Endothelial cell of umbilical vein (primary cell): ENCODE measurements at regions not wholly inside any gene's neighbourhood (a gene's known extent, or its start where the extent isn't known, plus 50 kb on each side); places are given as distances from the start of the nearest gene placed in this dataset.

Experiments
- CTCF ChIP-seq, 2 donors: IDR thresholded peaks; 1 replicate in 1 of 2; 2 replicates in 1 of 2; pipeline ENCODE4 v1.5.1; 2011; ENCODE audit warnings: low read length in 2 of 2, mild to moderate bottlenecking in 2 of 2, moderate library complexity in 2 of 2, control low read depth in 1 of 2, inconsistent platforms in 1 of 2, low read depth in 1 of 2; ENCODE audit not compliant: insufficient read depth in 1 of 2; ENCODE audit errors: extremely low read depth in 1 of 2
- EZH2 ChIP-seq: IDR thresholded peaks from 2 replicates; pipeline ENCODE4 v1.6.1; 2012; ENCODE audit warnings: borderline replicate concordance, low read depth, mild to moderate bottlenecking, moderate library complexity, low read length, inconsistent platforms; ENCODE audit not compliant: severe bottlenecking
- GATA2 ChIP-seq: IDR thresholded peaks from 2 replicates; pipeline ENCODE4 v1.7.0; 2011; ENCODE audit warnings: low read depth, mild to moderate bottlenecking, moderate library complexity, mixed read lengths, low read length; ENCODE audit not compliant: insufficient read length, insufficient read depth
- MAX ChIP-seq: IDR thresholded peaks from 2 replicates; pipeline ENCODE4 v1.6.1; 2011; ENCODE audit not compliant: insufficient read depth, insufficient read length
- MYC ChIP-seq: IDR thresholded peaks from one replicate; pipeline ENCODE4 v1.6.1; 2011; ENCODE audit warnings: mild to moderate bottlenecking, low read depth, low read length
- POLR2A ChIP-seq: IDR thresholded peaks from 2 replicates; pipeline ENCODE4 v1.6.1; 2012; ENCODE audit warnings: low read depth, mild to moderate bottlenecking, control low read depth, low read length
- POLR2AphosphoS5 ChIP-seq: IDR thresholded peaks from 2 replicates; pipeline ENCODE4 v1.6.1; 2012; ENCODE audit warnings: low read depth, mild to moderate bottlenecking, control low read depth, low read length, moderate library complexity; ENCODE audit not compliant: insufficient read depth

GRCh38 chr18:24915547-24915946 lies 436.4 kb downstream of the ZNF521 start:
- TF ChIP-seq MAX (no peak), POLR2AphosphoS5 (no peak), POLR2A (no peak), CTCF (IDR thresholded peaks at IDR 0.05; ENCODE audit: extremely low read depth in 1 of 2, insufficient read depth in 1 of 2, low read depth in 1 of 2, low read length in 2 of 2) (no peak), GATA2 (no peak), EZH2 (no peak), MYC (no peak)
